PC-9 (cell line): ENCODE measurements at regions not wholly inside any gene's neighbourhood (a gene's known extent, or its start where the extent isn't known, plus 50 kb on each side); places are given as distances from the start of the nearest gene placed in this dataset.

Source experiments
- BruUV-seq: library from RNA; stranded (reverse); fragments of 400-500 nt; replicated peaks from 2 replicates; lab custom pipeline; 2021; lab: Mats Ljungman, UMichigan
- CTCF ChIA-PET: fragments of 300-600 bp; sonication (Branson Sonifier 250); formaldehyde crosslinking; loops from one replicate; lab custom pipeline; 2022; ENCODE audit warnings: antibody characterized with exemption; lab: Charles Lee
- POLR2A ChIA-PET: fragments of 300-600 bp; sonication (Branson Sonifier 250); formaldehyde crosslinking; loops from one replicate; lab custom pipeline; 2022; ENCODE audit warnings: antibody characterized with exemption; ENCODE audit not compliant: unreplicated experiment; lab: Charles Lee
- DNase-seq, 2 experiments: peaks; one replicate each; pipeline versions ENCODE4 v3.0.0 to v3.0.0-alpha.2; 2015 to 2022; ENCODE audit warnings: mixed read lengths in 1 of 2
- H2AFZ ChIP-seq: fragments of 200-600 bp; sonication (generic); 2 replicates; pipeline ENCODE4 v1.8.1; 2017; ENCODE audit warnings: antibody characterized with exemption
- H3F3A ChIP-seq: fragments of 200-600 bp; sonication (generic); 2 replicates; pipeline ENCODE4 v1.8.1; 2017; ENCODE audit warnings: antibody characterized with exemption, mild to moderate bottlenecking, low read depth; ENCODE audit not compliant: insufficient read depth
- H3K27ac ChIP-seq: fragments of 200-600 bp; sonication (generic); 2 replicates; pipeline ENCODE4 v1.6.1; 2016; ENCODE audit warnings: mixed run types
- H3K27me3 ChIP-seq: fragments of 200-600 bp; sonication (generic); 2 replicates; pipeline ENCODE4 v1.6.1; 2016; ENCODE audit warnings: low read depth, mixed run types; ENCODE audit not compliant: insufficient read depth
- H3K36me3 ChIP-seq: fragments of 200-600 bp; sonication (generic); 2 replicates; pipeline ENCODE4 v1.6.1; 2016; ENCODE audit warnings: low read depth, mixed run types
- H3K4me1 ChIP-seq: fragments of 200-600 bp; sonication (generic); replicated peaks from 2 replicates; pipeline ENCODE4 v1.6.1; 2016; ENCODE audit warnings: mixed run types; ENCODE audit not compliant: insufficient read depth
- H3K4me2 ChIP-seq: fragments of 200-600 bp; sonication (generic); 2 replicates; pipeline ENCODE4 v1.6.1; 2017; ENCODE audit warnings: mixed run types
- H3K4me3 ChIP-seq: fragments of 200-600 bp; sonication (generic); 2 replicates; pipeline ENCODE4 v1.6.1; 2016; ENCODE audit warnings: mixed run types
- H3K79me2 ChIP-seq: fragments of 200-600 bp; sonication (generic); 2 replicates; pipeline ENCODE4 v1.6.1; 2017; ENCODE audit warnings: low read depth, mixed run types
- H3K9me2 ChIP-seq: fragments of 200-600 bp; sonication (generic); 2 replicates; pipeline ENCODE4 v1.8.1; 2017; ENCODE audit warnings: mild to moderate bottlenecking; ENCODE audit not compliant: insufficient read depth
- H3K9me3 ChIP-seq: fragments of 200-600 bp; sonication (generic); 2 replicates; pipeline ENCODE4 v1.8.1; 2016; ENCODE audit warnings: low read depth; ENCODE audit not compliant: insufficient read depth
- H4K20me1 ChIP-seq: fragments of 200-600 bp; sonication (generic); 2 replicates; pipeline ENCODE4 v1.8.1; 2017; ENCODE audit not compliant: insufficient read depth
- CTCF ChIP-seq: fragments of 200-600 bp; sonication (generic); conservative IDR thresholded peaks from 2 replicates; pipeline ENCODE4 v1.6.1; 2017; ENCODE audit warnings: mixed run types, antibody characterized with exemption, mild to moderate bottlenecking, moderate library complexity
- EZH2 ChIP-seq: fragments of 200-600 bp; sonication (generic); IDR thresholded peaks from 2 replicates; pipeline ENCODE4 v1.8.0; 2017; ENCODE audit warnings: antibody characterized with exemption, low read depth
- intact Hi-C: fragments of 100-400 bp; cut with micrococcal nuclease; formaldehyde crosslinking; loops from one replicate; pipeline ENCODE4 v1.10.0; 2022; ENCODE audit not compliant: unreplicated experiment

GRCh38 chr10:131015271-131015670, 296.2 kb downstream of the TCERG1L start:
- DNase-seq: no peak
- POLR2A ChIA-PET: no interaction called here
- BruUV-seq: no TSS peak
- no peak overlapping the region for H2AFZ ChIP-seq
- H3K36me3 ChIP-seq: no peaks in the 10 kb centered on the region
- H3K27ac ChIP-seq: no peak overlapping the region
- H3K4me2 ChIP-seq: no peak overlapping the region
- no peaks in the 10 kb centered on the region for H3K9me2 ChIP-seq
- H4K20me1 ChIP-seq: no peaks in the 10 kb centered on the region
- intact Hi-C loops: no loop called here
- CTCF ChIA-PET: no interaction called here
- H3K79me2 ChIP-seq: no peaks in the 10 kb centered on the region
- H3K27me3 ChIP-seq: peaks cover 33% of the 10 kb centered on the region; the same call in 1 of the 2 replicates
- no peak for TF ChIP-seq EZH2
- no peak for TF ChIP-seq CTCF
- H3K9me3 ChIP-seq: no peaks in the 10 kb centered on the region
- no peak overlapping the region for H3K4me3 ChIP-seq
- H3F3A ChIP-seq: no peaks in the 10 kb centered on the region
- H3K4me1 ChIP-seq: no peaks in the 10 kb centered on the region

- Histone ChIP-seq H2AFZ (no peak overlapping the region), H3K4me3 (no peak overlapping the region), H3K79me2 (no peaks in the 10 kb centered on the region), H3K4me1 (no peaks in the 10 kb centered on the region), H3K9me2 (no peaks in the 10 kb centered on the region), H3K27ac (no peak overlapping the region), H3K4me2 (no peak overlapping the region), H3K27me3 (peaks cover 29% of the 10 kb centered on the region; the same call in 1 of the 2 replicates), H3K9me3 (no peaks in the 10 kb centered on the region), H3F3A (no peaks in the 10 kb centered on the region), H3K36me3 (no peaks in the 10 kb centered on the region), H4K20me1 (no peaks in the 10 kb centered on the region)
- no peak for DNase-seq
- ChIA-PET POLR2A (no interaction called here), CTCF (no interaction called here)
- TF ChIP-seq CTCF: no peak
- no peak for TF ChIP-seq EZH2
- no TSS peak for BruUV-seq
- intact Hi-C loops: no loop called here
Measured at GRCh38 chr10:131016556-131016955, 295.0 kb downstream of the TCERG1L start.

GRCh38 chr10:131017566-131018285, 293.8 kb downstream of the TCERG1L start:
- Histone ChIP-seq H3K9me2 (no peaks in the 10 kb centered on the region), H4K20me1 (no peaks in the 10 kb centered on the region), H2AFZ (no peak overlapping the region), H3K79me2 (no peaks in the 10 kb centered on the region), H3F3A (no peaks in the 10 kb centered on the region), H3K4me2 (no peak overlapping the region), H3K36me3 (no peaks in the 10 kb centered on the region), H3K4me3 (no peak overlapping the region), H3K27ac (no peak overlapping the region), H3K9me3 (no peaks in the 10 kb centered on the region), H3K27me3 (peaks cover 29% of the 10 kb centered on the region; the same call in 1 of the 2 replicates), H3K4me1 (no peaks in the 10 kb centered on the region)
- CTCF ChIA-PET: no interaction called here
- no TSS peak for BruUV-seq
- DNase-seq: no peak
- POLR2A ChIA-PET: no interaction called here
- no peak for TF ChIP-seq EZH2
- TF ChIP-seq CTCF: no peak
- intact Hi-C loops: no loop called here
